Endodermal cell (in vitro differentiated cells): ENCODE measurements at regions not wholly inside any gene's neighbourhood (a gene's known extent, or its start where the extent isn't known, plus 50 kb on each side); places are given as distances from the start of the nearest gene placed in this dataset.

Experiments
- DNase-seq: peaks from one replicate; pipeline ENCODE4 v3.0.0-alpha.2; 2017
- H3K27ac ChIP-seq: 2 replicates; pipeline ENCODE4 v1.5.1; 2013; ENCODE audit warnings: mild to moderate bottlenecking, low read depth, low read length, moderate library complexity
- H3K27me3 ChIP-seq: 2 replicates; pipeline ENCODE4 v1.6.1; 2013; ENCODE audit warnings: mild to moderate bottlenecking, low read length, moderate library complexity; ENCODE audit not compliant: insufficient read depth, control insufficient read depth, poor library complexity, severe bottlenecking
- H3K36me3 ChIP-seq: 2 replicates; pipeline ENCODE4 v1.7.0; 2013; ENCODE audit warnings: mild to moderate bottlenecking, low read length, moderate library complexity; ENCODE audit not compliant: control insufficient read depth, insufficient read depth
- H3K4me1 ChIP-seq: one replicate; pipeline ENCODE4 v1.7.0; 2013; ENCODE audit warnings: low read length; ENCODE audit not compliant: control insufficient read depth, insufficient read depth
- H3K4me3 ChIP-seq: 2 replicates; pipeline ENCODE4 v1.5.1; 2013; ENCODE audit warnings: mild to moderate bottlenecking, low read length, moderate library complexity
- H3K9ac ChIP-seq: 2 replicates; pipeline ENCODE4 v1.6.1; 2013; ENCODE audit warnings: mild to moderate bottlenecking, low read length, moderate library complexity; ENCODE audit not compliant: poor library complexity, severe bottlenecking; ENCODE audit errors: extremely low read depth
- H3K9me3 ChIP-seq: 2 replicates; pipeline ENCODE4 v1.6.1; 2013; ENCODE audit warnings: mild to moderate bottlenecking, low read length, moderate library complexity; ENCODE audit not compliant: control insufficient read depth
- H3K27ac Mint-ChIP-seq: 2 replicates; pipeline ENCODE4 v1.8.0; 2020; ENCODE audit warnings: mixed read lengths
- H3K27me3 Mint-ChIP-seq: 2 replicates; pipeline ENCODE4 v1.8.0; 2021; ENCODE audit warnings: mild to moderate bottlenecking, mixed read lengths; ENCODE audit not compliant: insufficient read depth
- H3K36me3 Mint-ChIP-seq: 2 replicates; pipeline ENCODE4 v1.8.0; 2020; ENCODE audit warnings: low read depth, mixed read lengths
- H3K4me1 Mint-ChIP-seq: 2 replicates; pipeline ENCODE4 v1.8.0; 2020; ENCODE audit warnings: mixed read lengths
- H3K4me3 Mint-ChIP-seq: 2 replicates; pipeline ENCODE4 v1.8.0; 2020; ENCODE audit warnings: mild to moderate bottlenecking, moderate library complexity, mixed read lengths
- H3K9me3 Mint-ChIP-seq: 2 replicates; pipeline ENCODE4 v1.8.0; 2020; ENCODE audit warnings: mild to moderate bottlenecking, mixed read lengths
- WGBS, 2 experiments: methylation state at CpG; one replicate each; pipeline versions ENCODE4 v1.1.5 to v1.1.7; 2013; ENCODE audit warnings: missing lambda C conversion rate in 2 of 2, mixed read lengths in 1 of 2; ENCODE audit not compliant: insufficient coverage in 1 of 2, insufficient read length in 1 of 2; 5-methylcytosine and 5-hydroxymethylcytosine counted together
- TF ChIP-seq, protein P1 (sequence below): fragments of 200-600 bp; sonication (generic); conservative IDR thresholded peaks from 2 replicates; pipeline ENCODE4 v1.5.0; 2021; ENCODE audit warnings: antibody characterized with exemption, mild to moderate bottlenecking

DNA sequence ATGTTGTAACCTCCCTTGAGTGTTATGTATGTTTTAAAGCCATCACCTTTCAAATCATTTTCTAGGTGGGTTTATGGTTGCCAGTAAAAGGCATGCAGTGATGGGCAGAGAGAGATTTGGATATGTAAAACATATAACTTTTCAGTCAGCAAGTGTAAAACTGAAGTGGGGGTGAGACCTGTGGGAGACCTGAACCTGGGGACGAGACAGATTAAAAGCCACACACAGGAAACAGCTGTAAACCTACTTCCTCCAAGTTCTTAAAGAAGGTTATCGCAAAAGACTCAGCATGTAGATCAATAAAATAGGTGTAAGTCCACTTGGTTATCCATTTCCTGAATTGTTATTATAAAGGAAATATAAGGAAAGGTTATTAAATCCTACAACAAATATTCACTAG, 76.6 kb downstream of the YIPF5 start:
- Mint-ChIP-seq H3K36me3 (no peaks in the 10 kb centered on the region), H3K4me3 (no peak overlapping the region), H3K9me3 (no peaks in the 10 kb centered on the region), H3K4me1 (peaks cover 11% of the 10 kb centered on the region), H3K27ac (no peak overlapping the region), H3K27me3 (peaks cover 5% of the 10 kb centered on the region)
- peaks cover 4% of the 10 kb centered on the region for H3K4me1 ChIP-seq
- H3K36me3 ChIP-seq = no peaks in the 10 kb centered on the region
- TF ChIP-seq, protein P1, sequence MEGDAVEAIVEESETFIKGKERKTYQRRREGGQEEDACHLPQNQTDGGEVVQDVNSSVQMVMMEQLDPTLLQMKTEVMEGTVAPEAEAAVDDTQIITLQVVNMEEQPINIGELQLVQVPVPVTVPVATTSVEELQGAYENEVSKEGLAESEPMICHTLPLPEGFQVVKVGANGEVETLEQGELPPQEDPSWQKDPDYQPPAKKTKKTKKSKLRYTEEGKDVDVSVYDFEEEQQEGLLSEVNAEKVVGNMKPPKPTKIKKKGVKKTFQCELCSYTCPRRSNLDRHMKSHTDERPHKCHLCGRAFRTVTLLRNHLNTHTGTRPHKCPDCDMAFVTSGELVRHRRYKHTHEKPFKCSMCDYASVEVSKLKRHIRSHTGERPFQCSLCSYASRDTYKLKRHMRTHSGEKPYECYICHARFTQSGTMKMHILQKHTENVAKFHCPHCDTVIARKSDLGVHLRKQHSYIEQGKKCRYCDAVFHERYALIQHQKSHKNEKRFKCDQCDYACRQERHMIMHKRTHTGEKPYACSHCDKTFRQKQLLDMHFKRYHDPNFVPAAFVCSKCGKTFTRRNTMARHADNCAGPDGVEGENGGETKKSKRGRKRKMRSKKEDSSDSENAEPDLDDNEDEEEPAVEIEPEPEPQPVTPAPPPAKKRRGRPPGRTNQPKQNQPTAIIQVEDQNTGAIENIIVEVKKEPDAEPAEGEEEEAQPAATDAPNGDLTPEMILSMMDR = no peak
- H3K27ac ChIP-seq = no peak overlapping the region
- WGBS, 2 experiments = 97% methylated on average over 2 of the region's 2 CpGs; no CpG with 5 or more reads in 1 of the 2 experiments
- no peak for DNase-seq
- H3K9ac ChIP-seq = no peak overlapping the region
- no peaks in the 10 kb centered on the region for H3K27me3 ChIP-seq
- no peak overlapping the region for H3K4me3 ChIP-seq
- H3K9me3 ChIP-seq = no peaks in the 10 kb centered on the region

DNA sequence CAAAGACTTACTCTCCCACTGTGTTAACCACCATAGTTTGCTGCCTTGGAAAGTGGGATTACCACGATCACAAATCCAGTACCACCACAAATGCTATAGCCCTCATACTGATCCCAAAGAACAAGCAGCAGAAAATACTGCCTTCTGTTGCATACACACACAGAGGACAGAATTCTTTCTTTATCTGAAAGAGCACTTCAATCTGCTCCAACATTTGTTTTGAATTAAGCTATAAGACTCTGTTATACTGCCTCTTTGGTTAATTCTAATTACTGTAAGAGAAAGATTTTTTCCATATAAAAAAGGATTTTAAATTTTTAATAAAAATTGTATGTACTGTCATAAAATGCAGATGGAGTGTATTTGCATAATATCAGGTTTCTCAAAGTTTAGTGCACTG, 69.8 kb downstream of the YIPF5 start:
- Mint-ChIP-seq H3K27ac (no peak overlapping the region), H3K4me3 (no peak overlapping the region), H3K9me3 (peaks cover 3% of the 10 kb centered on the region), H3K4me1 (peaks cover under 1% of the 10 kb centered on the region), H3K27me3 (no peaks in the 10 kb centered on the region), H3K36me3 (no peaks in the 10 kb centered on the region)
- 87 to 100% methylated on average over 1 of the region's 1 CpG for WGBS, 2 experiments
- Histone ChIP-seq H3K4me1 (peaks cover 3% of the 10 kb centered on the region), H3K36me3 (no peaks in the 10 kb centered on the region), H3K27ac (no peak overlapping the region), H3K27me3 (no peaks in the 10 kb centered on the region), H3K4me3 (no peak overlapping the region), H3K9me3 (no peaks in the 10 kb centered on the region), H3K9ac (no peak overlapping the region)
- DNase-seq = no peak
- TF ChIP-seq, protein P1 = no peak

DNA sequence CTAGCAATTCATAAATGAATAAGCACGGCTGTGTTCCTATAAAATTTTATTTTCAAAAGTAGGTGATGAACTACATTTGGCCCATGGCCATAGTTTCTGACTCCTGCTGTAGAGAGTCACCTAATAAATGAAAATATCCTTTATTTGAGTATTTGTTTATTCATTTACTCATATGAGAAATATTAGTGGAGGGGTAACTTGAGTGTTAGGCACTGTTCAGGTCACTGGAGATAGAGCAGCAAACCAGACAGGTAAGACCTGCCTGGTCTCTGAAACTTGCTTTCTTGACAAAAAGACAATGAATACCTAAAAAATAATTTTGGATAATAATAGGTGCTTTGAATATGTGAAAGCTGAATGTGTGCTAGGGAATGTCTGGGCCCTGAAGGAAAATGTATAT, 68.8 kb downstream of the YIPF5 start:
- peaks cover 3% of the 10 kb centered on the region for H3K4me1 ChIP-seq
- Mint-ChIP-seq H3K36me3 (no peaks in the 10 kb centered on the region), H3K4me1 (peaks cover 10% of the 10 kb centered on the region), H3K4me3 (no peak overlapping the region), H3K9me3 (peaks cover 6% of the 10 kb centered on the region), H3K27me3 (no peaks in the 10 kb centered on the region), H3K27ac (no peak overlapping the region)
- no peak for DNase-seq
- no peak overlapping the region for H3K4me3 ChIP-seq
- H3K36me3 ChIP-seq = no peaks in the 10 kb centered on the region
- TF ChIP-seq, protein P1 = no peak
- H3K9ac ChIP-seq = no peak overlapping the region
- WGBS, 2 experiments = 86% methylated on average over 1 of the region's 1 CpG; no CpG with 5 or more reads in 1 of the 2 experiments
- no peaks in the 10 kb centered on the region for H3K27me3 ChIP-seq
- no peak overlapping the region for H3K27ac ChIP-seq
- H3K9me3 ChIP-seq = no peaks in the 10 kb centered on the region
